Muscle of leg (tissue), 3 donors: ENCODE measurements at regions not wholly inside any gene's neighbourhood (a gene's known extent, or its start where the extent isn't known, plus 50 kb on each side); places are given as distances from the start of the nearest gene placed in this dataset.

Source experiments
- DNase-seq: peaks from one replicate; pipeline ENCODE4 v3.0.0; 2013
- H3K27ac ChIP-seq: one replicate; pipeline ENCODE4 v1.5.1; 2013; ENCODE audit warnings: mild to moderate bottlenecking, low read length, control low read depth
- H3K27me3 ChIP-seq: one replicate; pipeline ENCODE4 v1.6.1; 2013; ENCODE audit warnings: low read length; ENCODE audit not compliant: control insufficient read depth, insufficient read depth
- H3K36me3 ChIP-seq: one replicate; pipeline ENCODE4 v1.6.1; 2013; ENCODE audit warnings: low read length; ENCODE audit not compliant: control insufficient read depth, insufficient read depth
- H3K4me1 ChIP-seq: one replicate; pipeline ENCODE4 v1.6.1; 2013; ENCODE audit warnings: low read length; ENCODE audit not compliant: control insufficient read depth, insufficient read depth
- H3K4me3 ChIP-seq: one replicate; pipeline ENCODE4 v1.5.1; 2013; ENCODE audit warnings: low read length, control low read depth
- H3K9me3 ChIP-seq: replicated peaks from 2 replicates; pipeline ENCODE4 v1.6.1; 2013; ENCODE audit warnings: low read depth, low read length; ENCODE audit not compliant: control insufficient read depth
- WGBS: methylation state at CpG from one replicate; pipeline ENCODE4 v1.1.5; 2013; ENCODE audit warnings: missing lambda C conversion rate; ENCODE audit not compliant: insufficient coverage; 5-methylcytosine and 5-hydroxymethylcytosine counted together

DNA sequence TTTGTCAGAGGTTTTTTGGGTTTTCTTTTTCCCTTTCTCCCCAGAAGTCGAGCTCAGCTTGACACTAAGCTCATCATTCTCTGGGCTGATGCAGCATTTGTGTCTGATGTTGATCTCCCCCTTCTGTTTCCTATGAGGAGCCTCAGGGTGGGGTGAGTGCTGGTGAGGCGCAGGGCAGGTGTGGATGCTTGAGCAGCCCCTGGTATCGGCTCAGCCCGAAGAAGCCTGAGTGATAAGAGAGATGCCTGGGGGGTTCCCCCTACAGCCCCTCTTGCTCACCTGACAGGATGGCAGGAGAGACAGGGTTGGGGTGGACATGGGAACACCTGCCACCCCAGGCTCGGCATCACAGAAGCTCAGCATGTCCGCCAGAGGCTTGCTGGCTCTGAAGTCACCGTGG, 239.0 kb downstream of the RHOU start:
- Histone ChIP-seq H3K4me3 (no peak overlapping the region), H3K27me3 (peaks cover 3% of the 10 kb centered on the region), H3K9me3 (no peaks in the 10 kb centered on the region), H3K4me1 (peaks cover 20% of the 10 kb centered on the region), H3K27ac (no peak overlapping the region), H3K36me3 (no peaks in the 10 kb centered on the region)
- no peak for DNase-seq
- 43% methylated on average over 3 of the region's 7 CpGs for WGBS

DNA sequence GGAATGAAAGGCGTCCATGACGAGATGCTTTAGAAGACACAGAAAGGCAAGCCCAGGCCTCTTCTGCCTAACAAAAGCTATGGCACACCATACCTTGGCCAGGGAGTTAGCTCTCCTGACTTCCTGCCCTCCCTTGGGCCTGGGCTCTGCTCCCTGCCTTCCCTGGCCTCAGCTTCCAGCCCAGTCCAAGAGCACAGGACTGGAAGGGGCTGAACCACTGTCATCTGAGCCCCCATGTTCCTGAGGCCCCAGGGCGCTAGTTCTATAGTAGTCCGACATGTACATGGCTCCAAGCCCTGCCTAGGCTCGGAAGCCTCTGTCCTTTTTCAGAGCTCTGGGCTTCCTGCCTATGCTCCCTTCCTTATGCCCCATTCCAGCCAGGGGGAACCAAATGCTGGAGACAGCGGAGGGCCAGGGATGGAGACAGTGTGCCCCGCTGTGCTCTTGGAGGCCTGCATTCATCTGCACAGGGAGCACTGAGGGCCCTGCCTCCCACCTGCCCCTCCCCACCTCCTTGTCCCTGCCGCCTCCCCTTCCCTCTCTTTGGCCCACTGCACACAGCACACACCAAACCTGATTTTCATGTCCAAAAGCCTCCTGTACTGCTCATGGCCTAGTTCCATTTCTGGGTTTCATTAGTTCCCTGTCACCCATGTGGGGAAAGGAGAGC, 240.1 kb downstream of the RHOU start:
- H3K27me3 ChIP-seq: peaks cover 3% of the 10 kb centered on the region
- no peak overlapping the region for H3K27ac ChIP-seq
- H3K36me3 ChIP-seq: no peaks in the 10 kb centered on the region
- DNase-seq: no peak
- H3K4me3 ChIP-seq: no peak overlapping the region
- peaks cover 30% of the 10 kb centered on the region for H3K4me1 ChIP-seq
- no peaks in the 10 kb centered on the region for H3K9me3 ChIP-seq
- WGBS: 76% methylated on average over 4 of the region's 8 CpGs

DNA sequence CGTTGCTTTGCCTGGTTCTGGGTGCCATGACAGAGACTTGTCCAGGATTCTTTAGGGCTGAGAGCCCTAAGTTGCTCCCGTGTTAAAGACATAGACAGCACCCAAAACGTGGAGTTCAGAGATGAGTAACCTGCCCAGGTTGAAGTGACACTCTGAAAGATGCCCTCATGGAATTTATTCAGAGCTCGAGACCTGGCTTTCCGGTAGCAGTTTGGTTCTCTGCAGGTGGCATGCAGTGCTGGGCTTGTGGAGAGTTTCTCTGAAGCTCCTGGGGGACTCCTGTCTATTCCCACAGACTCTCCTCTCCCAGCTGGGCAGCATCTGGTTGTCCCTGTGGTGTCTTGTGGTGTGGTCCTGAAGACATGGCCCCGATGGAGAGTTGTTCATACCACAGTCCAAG, 241.0 kb downstream of the RHOU start:
- Histone ChIP-seq H3K4me1 (peaks cover 30% of the 10 kb centered on the region), H3K9me3 (no peaks in the 10 kb centered on the region), H3K27ac (no peak overlapping the region), H3K4me3 (no peak overlapping the region), H3K36me3 (no peaks in the 10 kb centered on the region), H3K27me3 (peaks cover 2% of the 10 kb centered on the region)
- 75% methylated on average over 4 of the region's 6 CpGs for WGBS
- DNase-seq: no peak

DNA sequence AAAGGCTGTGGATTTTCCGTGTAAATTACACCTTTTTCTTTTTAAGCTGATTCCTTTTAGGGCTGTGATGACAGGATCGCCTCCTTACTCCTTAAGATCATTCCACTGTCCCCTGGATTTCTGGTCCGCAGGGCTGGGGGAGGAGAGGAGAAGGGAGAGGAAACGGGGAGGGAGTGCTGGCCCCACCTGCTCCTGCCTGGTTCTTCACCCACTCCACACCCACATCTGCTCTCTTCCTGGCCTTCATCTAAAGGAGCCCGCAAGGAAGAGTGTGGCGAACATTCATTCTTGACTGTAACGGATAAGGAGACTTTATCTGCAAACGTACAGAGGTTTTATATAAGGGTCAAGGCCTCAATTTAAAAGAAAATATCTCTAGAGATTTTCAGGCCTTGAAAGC, 242.0 kb downstream of the RHOU start:
- no peak for DNase-seq
- Histone ChIP-seq H3K4me1 (peaks cover 30% of the 10 kb centered on the region), H3K36me3 (no peaks in the 10 kb centered on the region), H3K9me3 (no peaks in the 10 kb centered on the region), H3K4me3 (no peak overlapping the region), H3K27ac (no peak overlapping the region), H3K27me3 (peaks cover 2% of the 10 kb centered on the region)
- 100% methylated on average over 2 of the region's 8 CpGs for WGBS

DNA sequence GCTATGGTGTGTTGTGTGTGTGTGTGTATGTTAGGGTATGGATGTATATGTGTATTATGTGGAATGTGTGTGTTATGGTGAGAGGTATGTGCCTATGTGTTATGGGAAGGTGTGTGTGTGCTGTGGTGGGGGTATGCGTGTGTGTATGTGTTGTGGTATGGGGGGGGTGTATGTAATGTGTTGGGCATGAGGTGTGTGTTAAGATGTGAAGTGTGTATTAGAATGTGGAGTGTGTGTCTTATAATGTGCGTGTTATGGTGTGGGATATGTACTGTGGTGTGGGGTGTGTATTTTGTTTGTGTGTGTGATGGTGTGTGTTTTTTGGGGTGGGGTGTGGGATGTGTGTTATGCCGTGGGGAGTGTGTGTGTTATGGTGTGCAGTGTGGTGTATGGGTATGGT, 242.5 kb downstream of the RHOU start:
- no peak overlapping the region for H3K4me3 ChIP-seq
- H3K36me3 ChIP-seq: no peaks in the 10 kb centered on the region
- WGBS: 92% methylated on average over 3 of the region's 3 CpGs
- H3K27me3 ChIP-seq: peaks cover 2% of the 10 kb centered on the region
- H3K27ac ChIP-seq: no peak overlapping the region
- DNase-seq: no peak
- no peaks in the 10 kb centered on the region for H3K9me3 ChIP-seq
- H3K4me1 ChIP-seq: peaks cover 30% of the 10 kb centered on the region

DNA sequence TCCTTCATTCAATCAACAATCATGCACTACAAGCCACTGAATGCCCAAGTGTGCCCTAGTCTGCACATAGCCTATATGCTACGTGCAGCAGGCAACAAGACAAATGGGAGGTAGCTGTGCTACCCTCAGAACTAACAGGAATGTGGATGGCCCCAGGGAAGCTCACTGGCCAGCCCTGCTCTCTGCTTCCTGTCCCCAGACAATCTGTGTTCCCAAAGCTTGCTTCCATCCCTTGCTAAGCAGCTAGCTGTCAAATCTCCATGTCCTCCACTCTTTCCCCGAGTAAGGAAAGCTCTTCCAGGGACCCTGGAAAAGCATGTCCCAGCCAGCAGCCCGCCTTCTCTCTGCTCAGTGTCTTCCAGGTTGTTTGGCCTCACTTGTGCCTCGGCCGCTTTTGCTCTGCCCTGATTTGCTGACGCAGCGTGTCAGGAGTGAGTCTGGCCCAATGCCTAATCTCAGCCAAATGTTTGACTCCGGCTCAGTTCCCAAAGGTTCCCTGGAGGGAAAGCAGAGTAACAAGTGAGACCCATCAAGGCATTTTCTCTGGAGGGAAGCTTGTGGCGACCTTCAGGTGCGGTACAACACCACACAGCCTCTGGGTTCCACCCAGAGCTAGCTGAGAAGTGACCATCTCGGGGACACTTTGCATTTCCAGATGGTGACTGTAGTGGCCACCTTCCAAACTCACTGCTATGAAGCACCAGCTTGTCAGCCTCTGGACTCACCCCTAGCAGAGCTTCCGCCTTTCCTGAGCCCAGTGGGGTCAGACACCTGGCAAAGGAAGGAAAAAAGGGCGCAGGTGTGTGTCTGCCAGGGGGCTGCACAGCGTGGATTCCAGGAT, 243.4 kb downstream of the RHOU start:
- whole genome bisulfite sequencing: 17% methylated on average over 14 of the region's 14 CpGs
- Histone ChIP-seq H3K4me1 (peaks cover 30% of the 10 kb centered on the region), H3K9me3 (no peaks in the 10 kb centered on the region), H3K27me3 (peaks cover 2% of the 10 kb centered on the region), H3K4me3 (no peak overlapping the region), H3K36me3 (no peaks in the 10 kb centered on the region), H3K27ac (peak overlapping the region; percentile 52)
- peak; percentile 88 for DNase-seq

DNA sequence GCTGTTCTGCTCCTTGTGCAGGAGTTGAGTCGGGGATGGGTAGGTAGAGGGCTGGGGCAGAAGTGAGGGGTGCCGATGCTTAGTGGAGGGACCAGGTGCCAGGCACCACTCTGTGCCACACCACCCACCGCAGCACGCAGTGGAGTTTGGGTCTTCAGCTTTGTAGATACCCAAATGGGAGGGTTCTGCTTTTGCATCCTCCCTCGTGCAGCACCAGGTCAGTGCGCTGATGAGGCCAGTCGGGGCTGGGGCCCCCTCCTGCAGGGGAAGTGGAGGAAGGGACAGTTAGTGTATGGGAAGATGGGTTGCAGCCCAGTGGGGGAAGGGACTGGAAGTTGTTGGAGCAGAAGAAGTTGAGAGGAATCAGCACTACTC, 244.0 kb downstream of the RHOU start:
- H3K4me3 ChIP-seq: no peak overlapping the region
- DNase-seq: no peak
- H3K9me3 ChIP-seq: no peaks in the 10 kb centered on the region
- no peak overlapping the region for H3K27ac ChIP-seq
- peaks cover 2% of the 10 kb centered on the region for H3K27me3 ChIP-seq
- H3K4me1 ChIP-seq: peaks cover 30% of the 10 kb centered on the region
- WGBS: 80% methylated on average over 2 of the region's 7 CpGs
- no peaks in the 10 kb centered on the region for H3K36me3 ChIP-seq

DNA sequence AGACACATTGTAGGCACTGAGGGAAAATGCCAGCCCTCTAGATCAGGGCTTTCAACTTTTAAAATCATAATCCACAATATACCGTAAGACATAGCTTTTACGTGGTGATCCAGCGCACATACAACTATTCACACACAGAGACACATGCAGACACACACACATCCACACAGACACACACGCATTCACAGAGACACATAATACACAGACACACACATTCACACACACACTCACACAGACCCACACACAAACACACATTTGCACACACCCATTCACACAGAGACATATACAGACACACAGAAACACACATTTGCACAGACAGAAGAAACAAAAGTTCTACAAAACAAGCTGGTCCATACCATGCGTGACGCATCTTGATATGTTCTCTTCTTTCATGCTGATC, 244.5 kb downstream of the RHOU start:
- peaks cover 2% of the 10 kb centered on the region for H3K27me3 ChIP-seq
- WGBS: 88% methylated on average over 6 of the region's 6 CpGs
- no peaks in the 10 kb centered on the region for H3K36me3 ChIP-seq
- H3K4me1 ChIP-seq: peaks cover 26% of the 10 kb centered on the region
- H3K9me3 ChIP-seq: no peaks in the 10 kb centered on the region
- H3K27ac ChIP-seq: no peak overlapping the region
- H3K4me3 ChIP-seq: no peak overlapping the region
- DNase-seq: no peak

DNA sequence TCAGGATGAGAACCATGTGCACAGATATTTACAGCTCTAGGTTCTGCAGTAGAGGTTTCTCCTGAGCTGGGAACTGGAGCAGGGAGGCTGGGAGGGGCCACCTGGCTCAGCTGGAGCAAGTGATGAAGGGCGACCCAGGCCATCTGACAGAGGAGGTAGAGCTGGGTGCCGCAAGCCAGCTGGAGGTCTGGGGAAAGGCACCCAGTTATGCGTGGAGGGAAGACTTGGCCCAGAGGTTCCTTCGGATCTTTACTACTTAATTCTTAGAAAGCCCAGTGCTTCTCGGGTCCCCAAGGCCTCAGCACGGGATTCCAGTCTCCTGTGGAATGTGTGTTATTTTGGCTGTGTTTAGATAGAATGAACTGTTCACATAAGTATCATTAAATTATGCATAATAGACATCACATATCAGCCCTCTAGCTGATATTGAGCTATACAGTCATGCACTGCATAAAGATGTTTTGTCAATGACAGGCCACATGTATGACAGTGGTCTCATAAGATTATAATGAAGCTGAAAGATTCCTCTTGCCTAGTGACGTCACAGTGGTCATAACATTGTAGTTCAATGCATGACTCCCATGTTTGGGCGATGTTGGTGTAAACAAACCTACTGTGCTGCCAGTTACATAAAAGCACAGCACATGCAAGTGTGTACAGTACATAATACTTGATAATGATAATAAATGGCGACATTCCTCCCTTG, 245.1 kb downstream of the RHOU start:
- Histone ChIP-seq H3K36me3 (no peaks in the 10 kb centered on the region), H3K27ac (no peak overlapping the region), H3K4me1 (peaks cover 21% of the 10 kb centered on the region), H3K27me3 (peaks cover 2% of the 10 kb centered on the region), H3K9me3 (no peaks in the 10 kb centered on the region), H3K4me3 (no peak overlapping the region)
- WGBS: 71% methylated on average over 1 of the region's 9 CpGs
- DNase-seq: no peak

DNA sequence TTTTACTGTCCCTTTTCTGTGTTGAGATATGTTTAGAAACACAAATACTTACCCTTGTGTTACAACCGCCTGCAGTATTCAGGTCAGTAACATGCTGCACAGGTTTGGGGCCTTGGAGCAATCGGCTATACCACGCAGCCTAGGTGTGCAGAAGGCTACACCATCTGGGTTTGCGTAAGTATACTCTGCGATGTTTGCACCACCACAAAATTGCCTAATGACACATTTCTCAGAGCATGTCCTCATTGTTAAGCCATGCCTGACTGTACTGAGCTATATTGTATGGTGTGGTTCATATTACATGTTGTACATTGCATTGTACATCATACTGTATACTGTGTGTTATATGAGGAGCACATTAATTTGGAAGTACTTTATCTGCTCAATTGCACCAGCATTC, 247.4 kb downstream of the RHOU start:
- H3K36me3 ChIP-seq: no peaks in the 10 kb centered on the region
- DNase-seq: no peak
- no peaks in the 10 kb centered on the region for H3K9me3 ChIP-seq
- WGBS: 83% methylated on average over 2 of the region's 5 CpGs
- H3K4me1 ChIP-seq: peaks cover 32% of the 10 kb centered on the region
- no peak overlapping the region for H3K27ac ChIP-seq
- no peak overlapping the region for H3K4me3 ChIP-seq
- peaks cover 2% of the 10 kb centered on the region for H3K27me3 ChIP-seq
